Central memory CD4-positive, alpha-beta T cell (primary cell): ENCODE measurements at regions not wholly inside any gene's neighbourhood (a gene's known extent, or its start where the extent isn't known, plus 50 kb on each side); places are given as distances from the start of the nearest gene placed in this dataset.

Source experiments
- DNase-seq: peaks from one replicate; pipeline ENCODE4 v3.0.0; 2022

DNA sequence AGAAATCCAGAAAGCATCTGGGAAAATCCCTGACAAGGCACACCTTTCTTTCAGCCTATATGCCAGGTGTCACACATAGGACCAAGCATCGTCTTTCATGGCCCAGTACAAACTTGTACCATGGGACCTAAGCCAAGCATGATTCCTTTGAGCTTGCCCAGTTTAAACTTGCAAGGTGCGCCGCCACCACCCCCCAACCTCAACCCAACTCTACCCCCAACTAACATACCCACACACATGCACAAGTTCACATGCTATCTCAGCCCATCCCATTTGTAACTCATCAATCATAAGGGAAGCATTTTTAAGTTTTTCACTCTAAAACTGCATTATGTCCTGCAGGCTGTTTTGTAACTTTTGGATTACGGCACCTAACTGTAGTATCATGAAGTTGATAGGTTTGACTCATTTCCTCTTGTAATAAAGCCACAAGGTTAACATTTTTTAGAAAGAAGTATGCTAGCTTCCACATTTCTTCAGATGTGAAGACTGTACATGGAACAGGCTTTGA, 145.9 kb upstream of the FST start:
- DNase-seq: no peak

- DNase-seq: no peak
Observed at GRCh38 chr5:53335115-53335514, 145.3 kb upstream of the FST start.

DNA sequence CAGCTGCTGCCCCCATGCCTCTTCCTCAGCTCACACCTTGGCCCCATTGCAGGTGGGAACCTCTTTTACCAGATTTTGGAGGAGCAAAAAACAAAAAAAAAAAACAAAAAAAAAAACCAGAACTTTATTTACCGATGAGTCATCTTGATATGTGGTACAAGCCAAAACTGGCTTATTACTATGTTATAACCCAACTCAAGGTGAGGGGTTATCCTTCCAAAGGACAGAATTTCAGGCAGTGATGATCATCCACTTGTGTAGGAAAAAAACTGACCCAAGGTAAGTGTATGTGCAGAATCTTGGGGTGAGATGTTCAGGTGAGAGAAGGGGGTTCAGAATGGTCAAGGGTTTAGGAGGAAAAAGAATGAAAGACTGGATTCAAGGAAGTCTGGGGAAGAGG, 142.6 kb upstream of the FST start:
- no peak for DNase-seq

GRCh38 chr5:53338971-53339370, 141.5 kb upstream of the FST start:
- no peak for DNase-seq

DNA sequence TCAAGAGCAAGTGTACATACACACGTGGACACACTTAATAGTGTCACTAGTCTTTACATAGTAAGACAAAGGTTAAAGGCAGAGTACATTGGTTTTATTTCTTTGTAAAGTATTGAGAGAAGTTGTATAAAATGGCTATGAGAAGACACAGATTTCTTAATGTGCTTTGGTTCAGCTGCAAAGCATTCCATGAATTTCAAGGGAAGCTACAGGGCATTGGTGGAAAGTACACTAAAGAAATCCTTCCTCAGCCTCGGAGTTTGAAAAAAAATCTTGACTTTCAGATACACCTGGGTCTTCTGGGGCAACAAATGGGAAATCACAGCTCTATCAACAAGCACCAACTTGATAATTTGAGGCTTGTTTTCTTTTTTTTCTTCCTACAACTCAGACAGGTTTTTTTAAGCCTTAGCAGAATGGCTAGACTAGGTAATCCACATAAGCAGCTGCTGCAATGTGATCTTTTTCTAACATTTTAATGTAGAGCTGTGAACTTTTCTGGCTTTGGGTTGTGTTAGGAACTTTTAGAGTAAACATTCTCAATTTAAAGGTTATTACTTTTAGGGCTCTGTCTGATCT, 140.4 kb upstream of the FST start:
- DNase-seq: no peak

GRCh38 chr5:53340956-53341750, 139.3 kb upstream of the FST start:
- DNase-seq: no peak

GRCh38 chr5:53342236-53342635, 138.2 kb upstream of the FST start:
- no peak for DNase-seq

- DNase-seq: no peak
Observed at GRCh38 chr5:53343187-53343586, 137.2 kb upstream of the FST start.

- DNase-seq: no peak
Observed at GRCh38 chr5:53350368-53350767, 130.1 kb upstream of the FST start.

- no peak for DNase-seq
Observed at GRCh38 chr5:53350991-53351770, 129.2 kb upstream of the FST start.

DNA sequence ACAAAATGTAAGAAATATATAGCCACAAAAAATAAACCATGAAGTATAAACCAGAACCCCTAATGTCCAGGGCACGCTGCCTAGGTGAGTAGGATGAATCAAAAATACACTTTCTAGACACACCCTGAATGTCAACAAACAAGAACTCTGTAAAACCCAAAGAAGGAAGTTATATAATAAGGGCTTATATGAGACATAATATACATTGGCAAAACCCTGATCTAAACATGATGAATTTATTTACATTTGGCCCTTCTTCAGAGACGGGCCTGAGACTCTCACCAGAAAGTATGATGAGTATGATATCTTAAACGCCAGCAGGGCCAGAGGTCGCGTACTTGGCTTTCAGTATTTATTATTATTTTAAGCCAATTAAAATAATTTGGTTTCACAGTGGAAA, 125.1 kb upstream of the FST start:
- DNase-seq: no peak

- DNase-seq: no peak
Observed at GRCh38 chr5:53355931-53356330, 124.5 kb upstream of the FST start.

GRCh38 chr5:53357439-53357838, 123.0 kb upstream of the FST start:
- DNase-seq: no peak

GRCh38 chr5:53358794-53359193, 121.6 kb upstream of the FST start:
- DNase-seq: no peak

- no peak for DNase-seq
Observed at GRCh38 chr5:53359916-53360517, 120.4 kb upstream of the FST start.

- DNase-seq: no peak
Observed at GRCh38 chr5:53360811-53361210, 119.6 kb upstream of the FST start.

GRCh38 chr5:53361708-53362107, 118.7 kb upstream of the FST start:
- no peak for DNase-seq

DNA sequence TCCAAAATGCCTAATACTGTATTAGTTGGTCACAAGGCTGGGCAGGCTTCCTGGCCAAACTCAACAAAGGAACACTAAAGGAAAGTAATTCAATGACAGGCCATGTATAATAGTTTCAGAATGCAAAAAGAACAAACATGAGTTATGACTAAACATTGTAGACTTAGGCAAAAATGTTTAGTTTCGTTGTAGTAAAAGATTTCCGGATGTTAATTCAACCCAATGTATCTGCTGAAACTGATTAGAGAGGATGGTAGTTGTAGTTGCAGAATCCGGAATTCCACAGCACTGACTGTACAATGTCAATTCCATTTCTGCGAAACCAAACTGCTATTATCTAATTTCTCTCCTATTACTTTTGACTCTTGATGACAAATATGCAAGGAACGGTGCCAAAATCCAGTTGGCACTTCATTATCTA, 117.9 kb upstream of the FST start:
- DNase-seq: no peak

DNA sequence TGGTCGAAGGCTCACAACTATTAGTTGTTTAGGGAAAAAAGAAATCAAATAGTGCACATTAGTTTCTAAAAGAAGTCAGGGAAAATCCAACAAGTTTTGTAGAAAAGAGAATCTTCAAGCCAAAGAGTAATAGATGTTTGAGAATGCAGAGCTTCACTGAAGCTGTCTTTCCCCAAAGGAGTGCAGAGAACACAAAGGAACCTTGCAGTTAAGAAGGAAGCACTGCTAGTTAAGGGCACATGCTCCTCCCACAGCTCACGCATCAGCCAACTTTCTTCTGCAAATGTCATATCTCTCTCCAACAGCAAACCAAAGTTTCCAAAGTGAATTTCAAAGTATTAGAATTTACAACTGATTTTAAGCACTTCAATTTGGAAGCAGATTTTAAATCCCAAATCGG, 116.4 kb upstream of the FST start:
- DNase-seq: no peak

DNA sequence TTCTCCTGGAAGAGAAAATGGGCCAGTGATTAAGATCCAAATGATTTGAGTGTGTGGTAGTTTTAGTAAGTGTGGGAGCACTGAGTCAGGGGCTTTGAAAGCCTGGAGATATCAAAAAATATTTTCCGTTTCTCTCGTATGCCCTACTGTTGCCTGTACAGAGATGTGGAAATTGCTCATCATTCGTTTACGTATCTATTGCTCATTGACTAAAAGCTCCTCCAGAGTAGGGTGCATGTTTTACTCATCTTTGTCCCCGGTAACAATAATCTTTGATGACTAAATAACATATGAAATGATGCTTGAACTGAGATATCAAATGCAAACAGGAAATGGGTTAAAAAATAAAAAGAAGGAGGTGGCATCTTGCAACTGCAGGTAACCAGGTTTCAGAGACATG, 114.2 kb upstream of the FST start:
- no peak for DNase-seq

- no peak for DNase-seq
Observed at GRCh38 chr5:53367727-53368126, 112.7 kb upstream of the FST start.

GRCh38 chr5:53368516-53368915, 111.9 kb upstream of the FST start:
- no peak for DNase-seq

- DNase-seq: no peak
Observed at GRCh38 chr5:53368966-53369605, 111.3 kb upstream of the FST start.
